SIG-M5 (cell line): ENCODE measurements at regions not wholly inside any gene's neighbourhood (a gene's known extent, or its start where the extent isn't known, plus 50 kb on each side); places are given as distances from the start of the nearest gene placed in this dataset.

ENCODE experiments used
- DNase-seq: peaks from one replicate; lab custom pipeline; 2025; lab: John Stamatoyannopoulos, UW

- DNase-seq, result no peak
These were observed 363.5 kb downstream of the CDH9 start for GRCh38 chr5:26674846-26675245.

GRCh38 chr5:26669523-26669922 lies 368.9 kb downstream of the CDH9 start:
- no peak for DNase-seq

- no peak for DNase-seq
These were observed 369.4 kb downstream of the CDH9 start for GRCh38 chr5:26669031-26669430.

- DNase-seq, result no peak
These were observed 372.0 kb downstream of the CDH9 start for GRCh38 chr5:26666371-26666770.

- DNase-seq, result no peak
These were observed 374.9 kb downstream of the CDH9 start for GRCh38 chr5:26663500-26663899.

GRCh38 chr5:26662806-26663360 lies 375.5 kb downstream of the CDH9 start:
- no peak for DNase-seq

GRCh38 chr5:26660116-26660515 lies 378.3 kb downstream of the CDH9 start:
- DNase-seq, result no peak

GRCh38 chr5:26649000-26649399 lies 389.4 kb downstream of the CDH9 start:
- DNase-seq, result no peak

GRCh38 chr5:26647781-26648180 lies 390.6 kb downstream of the CDH9 start:
- DNase-seq, result no peak

GRCh38 chr5:26645659-26646058 lies 392.7 kb downstream of the CDH9 start:
- no peak for DNase-seq

GRCh38 chr5:26641492-26641891 lies 396.9 kb downstream of the CDH9 start:
- no peak for DNase-seq

GRCh38 chr5:26625099-26625498 lies 413.3 kb downstream of the CDH9 start:
- DNase-seq, result no peak

- DNase-seq, result no peak
These were observed 415.4 kb downstream of the CDH9 start for GRCh38 chr5:26622947-26623346.

- DNase-seq, result no peak
These were observed 427.8 kb downstream of the CDH9 start for GRCh38 chr5:26610577-26610976.

- DNase-seq, result no peak
These were observed 436.8 kb downstream of the CDH9 start for GRCh38 chr5:26601563-26601962.

- DNase-seq, result no peak
These were observed 455.9 kb downstream of the CDH9 start for GRCh38 chr5:26582350-26583045.

- no peak for DNase-seq
These were observed 458.7 kb downstream of the CDH9 start for GRCh38 chr5:26579712-26580111.

- no peak for DNase-seq
These were observed 460.4 kb downstream of the CDH9 start for GRCh38 chr5:26578002-26578401.

- DNase-seq, result no peak
These were observed 465.9 kb downstream of the CDH9 start for GRCh38 chr5:26572480-26572879.

- no peak for DNase-seq
These were observed 468.5 kb downstream of the CDH9 start for GRCh38 chr5:26569929-26570258.

GRCh38 chr5:26569241-26569928 lies 469.0 kb downstream of the CDH9 start:
- no peak for DNase-seq

GRCh38 chr5:26568316-26568715 lies 470.1 kb downstream of the CDH9 start:
- DNase-seq, result no peak

- no peak for DNase-seq
These were observed 474.4 kb downstream of the CDH9 start for GRCh38 chr5:26563979-26564378.

- no peak for DNase-seq
These were observed 485.3 kb downstream of the CDH9 start for GRCh38 chr5:26553079-26553478.
